Fibroblast of villous mesenchyme (primary cell): ENCODE measurements at regions not wholly inside any gene's neighbourhood (a gene's known extent, or its start where the extent isn't known, plus 50 kb on each side); places are given as distances from the start of the nearest gene placed in this dataset.

ENCODE experiments used
- DNase-seq: peaks from one replicate; pipeline ENCODE4 v3.0.0-alpha.2; 2010; ENCODE audit warnings: low read depth
- H3K4me3 ChIP-seq: 2 replicates; pipeline ENCODE4 v1.5.1; 2011; ENCODE audit warnings: low read depth, mild to moderate bottlenecking, low read length
- TF ChIP-seq, protein P1 (sequence below): IDR thresholded peaks from 2 replicates; pipeline ENCODE4 v1.5.1; 2012; ENCODE audit warnings: low read depth, mild to moderate bottlenecking, low read length; ENCODE audit not compliant: insufficient read depth

DNA sequence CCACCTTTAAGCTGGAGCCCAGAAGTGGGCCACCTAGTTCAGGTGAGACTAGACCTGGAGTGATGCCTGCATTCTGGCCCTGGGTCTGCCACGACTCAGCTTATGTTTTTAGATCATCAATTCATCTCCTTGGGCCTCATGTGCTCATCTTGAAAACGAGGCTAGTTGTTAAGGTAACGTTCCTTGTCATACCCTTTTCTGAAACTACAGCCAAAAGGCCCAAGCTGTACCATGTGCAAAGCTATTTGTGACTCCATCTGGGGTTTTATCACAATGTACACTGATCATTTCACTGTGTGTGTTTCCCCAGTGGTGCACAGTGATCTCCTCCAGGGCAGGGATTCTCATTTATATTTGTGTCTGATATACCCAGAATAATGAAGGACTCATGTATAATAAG is 138.4 kb upstream of the COPS8 start:
- TF ChIP-seq, protein P1, sequence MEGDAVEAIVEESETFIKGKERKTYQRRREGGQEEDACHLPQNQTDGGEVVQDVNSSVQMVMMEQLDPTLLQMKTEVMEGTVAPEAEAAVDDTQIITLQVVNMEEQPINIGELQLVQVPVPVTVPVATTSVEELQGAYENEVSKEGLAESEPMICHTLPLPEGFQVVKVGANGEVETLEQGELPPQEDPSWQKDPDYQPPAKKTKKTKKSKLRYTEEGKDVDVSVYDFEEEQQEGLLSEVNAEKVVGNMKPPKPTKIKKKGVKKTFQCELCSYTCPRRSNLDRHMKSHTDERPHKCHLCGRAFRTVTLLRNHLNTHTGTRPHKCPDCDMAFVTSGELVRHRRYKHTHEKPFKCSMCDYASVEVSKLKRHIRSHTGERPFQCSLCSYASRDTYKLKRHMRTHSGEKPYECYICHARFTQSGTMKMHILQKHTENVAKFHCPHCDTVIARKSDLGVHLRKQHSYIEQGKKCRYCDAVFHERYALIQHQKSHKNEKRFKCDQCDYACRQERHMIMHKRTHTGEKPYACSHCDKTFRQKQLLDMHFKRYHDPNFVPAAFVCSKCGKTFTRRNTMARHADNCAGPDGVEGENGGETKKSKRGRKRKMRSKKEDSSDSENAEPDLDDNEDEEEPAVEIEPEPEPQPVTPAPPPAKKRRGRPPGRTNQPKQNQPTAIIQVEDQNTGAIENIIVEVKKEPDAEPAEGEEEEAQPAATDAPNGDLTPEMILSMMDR: no peak
- no peak overlapping the region for H3K4me3 ChIP-seq
- DNase-seq: no peak

DNA sequence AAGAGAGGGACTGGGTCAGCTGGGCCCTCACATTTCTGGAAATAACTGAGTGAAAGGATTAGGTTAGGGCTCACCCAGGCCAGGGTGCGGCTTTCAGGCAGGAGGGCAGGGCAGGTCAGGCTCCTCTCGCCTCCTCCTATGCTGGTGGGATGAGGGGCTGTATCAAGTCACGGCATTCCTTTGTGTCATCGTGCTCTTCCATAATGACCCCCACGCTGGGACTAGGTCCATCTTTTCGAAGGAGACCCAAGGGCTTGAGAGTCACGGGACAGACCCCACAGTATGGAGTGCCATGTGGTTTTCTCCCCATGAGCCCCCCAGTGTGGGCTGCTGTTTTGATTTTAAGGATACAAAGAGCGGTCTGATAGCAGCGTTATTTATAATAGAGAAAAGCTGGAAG is 137.8 kb upstream of the COPS8 start:
- no peak for DNase-seq
- H3K4me3 ChIP-seq: no peak overlapping the region
- TF ChIP-seq, protein P1: no peak

DNA sequence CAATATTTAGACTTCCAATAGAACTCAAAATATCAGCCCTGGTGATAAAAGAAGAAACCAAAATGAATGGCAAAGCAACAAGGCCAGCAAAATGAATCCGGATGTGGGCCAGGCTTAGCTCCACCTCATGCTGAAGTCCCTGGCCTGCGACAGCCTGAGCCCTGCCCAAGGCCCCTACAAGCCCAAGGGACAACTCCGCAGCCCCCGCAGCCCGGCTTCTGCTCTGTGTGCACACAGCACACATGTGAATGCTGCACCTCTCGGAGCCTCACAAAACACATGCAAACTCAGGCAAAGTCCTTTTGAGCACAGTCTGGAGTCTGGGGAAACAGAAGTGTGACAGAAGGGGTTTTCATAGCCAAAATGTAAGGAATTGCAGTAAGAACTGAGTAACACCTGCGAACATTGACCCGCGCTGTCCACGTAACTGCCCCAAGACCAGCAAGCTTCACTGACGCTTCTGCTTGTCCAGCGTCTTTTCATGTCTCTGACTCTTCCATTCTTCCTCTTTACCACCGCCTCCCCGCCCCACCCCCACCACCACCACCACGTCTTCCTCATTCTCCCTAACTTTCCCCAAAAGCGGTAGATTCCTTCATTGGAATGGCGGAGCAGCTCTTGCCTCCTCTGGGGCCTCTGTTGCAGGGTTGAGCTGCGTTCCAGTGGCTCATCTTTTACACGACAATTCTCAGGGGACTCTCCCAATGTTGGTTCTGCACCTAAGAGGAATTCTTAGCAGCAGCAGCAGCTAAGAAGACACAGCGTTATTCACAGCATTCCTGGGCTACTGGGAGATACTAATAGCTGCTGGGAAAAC is 136.4 kb upstream of the COPS8 start:
- TF ChIP-seq, protein P1: no peak
- DNase-seq: no peak
- H3K4me3 ChIP-seq: no peak overlapping the region

DNA sequence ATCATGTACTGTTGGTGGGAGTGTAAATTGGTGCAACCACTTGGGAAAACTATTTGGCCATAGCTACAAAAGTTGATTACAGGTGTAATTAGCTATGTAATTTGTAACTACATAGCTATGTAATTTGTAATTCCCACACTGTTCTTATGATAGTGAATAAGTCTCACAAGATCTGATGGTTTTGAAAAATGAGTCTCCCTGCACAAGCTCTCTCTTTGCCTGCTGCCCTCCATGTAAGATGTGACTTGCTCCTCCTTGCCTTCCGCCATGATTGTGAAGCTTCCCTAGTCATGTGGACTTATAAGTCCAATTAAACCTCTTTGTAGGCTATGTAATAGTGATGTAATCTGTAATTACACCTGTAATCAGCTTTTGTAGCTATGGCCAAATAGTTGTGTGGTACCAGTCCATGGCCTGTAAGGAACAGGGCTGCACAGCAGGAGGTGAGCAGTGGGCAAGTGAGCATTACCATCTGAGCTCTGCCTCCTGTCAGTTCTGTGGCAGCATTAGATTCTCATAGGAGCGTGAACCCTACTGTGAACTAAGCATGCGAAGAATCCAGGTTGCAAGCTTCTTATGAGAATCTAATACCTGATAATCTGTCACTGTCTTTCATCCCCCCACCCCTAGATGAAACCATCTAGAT is 133.7 kb upstream of the COPS8 start:
- no peak for DNase-seq
- H3K4me3 ChIP-seq: no peak overlapping the region
- TF ChIP-seq, protein P1: no peak

DNA sequence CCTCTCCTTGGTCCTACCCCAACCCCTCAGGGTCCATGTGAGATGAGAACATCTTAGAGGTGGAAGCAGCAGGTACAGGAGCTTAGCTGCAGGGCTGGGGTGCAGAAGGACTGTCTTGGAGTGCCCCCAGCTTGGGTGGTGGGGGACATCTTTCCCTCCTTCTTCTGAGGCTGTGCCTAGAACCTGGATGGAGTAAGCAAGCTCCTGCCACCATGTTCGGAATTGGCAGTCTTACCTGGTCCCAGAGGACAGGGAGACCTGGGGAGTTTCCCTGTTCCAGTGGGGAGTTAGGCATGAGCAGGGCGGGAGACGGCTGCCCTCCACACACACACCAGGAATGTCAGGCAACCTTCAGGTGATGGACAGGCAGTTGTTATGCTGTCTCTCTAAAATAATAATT is 131.0 kb upstream of the COPS8 start:
- no peak overlapping the region for H3K4me3 ChIP-seq
- TF ChIP-seq, protein P1: no peak
- no peak for DNase-seq

DNA sequence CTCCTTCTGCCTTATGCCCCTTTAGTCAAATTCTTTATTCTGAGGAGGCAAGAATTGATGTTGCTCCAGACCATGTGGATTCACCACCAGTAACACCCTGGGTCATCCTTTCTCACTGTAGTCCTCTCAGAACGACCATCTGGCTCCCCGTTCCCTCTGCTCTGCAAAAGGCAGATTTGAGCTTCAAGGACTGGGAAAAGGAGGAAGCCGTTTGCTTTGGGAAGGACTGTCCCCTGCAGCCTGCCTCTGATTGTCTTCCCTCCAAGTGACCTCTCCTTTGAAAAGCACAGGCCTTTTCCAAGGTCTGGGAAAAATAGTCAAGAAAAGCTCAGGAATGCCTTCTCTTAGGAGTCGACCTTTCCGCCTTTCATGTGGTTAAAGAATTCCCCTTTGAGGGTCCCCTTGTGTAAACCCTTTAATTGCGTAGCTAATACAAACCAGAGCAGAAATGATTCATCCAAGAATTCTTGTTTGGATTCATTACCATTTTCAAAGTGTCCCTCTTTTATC is 130.1 kb upstream of the COPS8 start:
- no peak for DNase-seq
- no peak overlapping the region for H3K4me3 ChIP-seq
- TF ChIP-seq, protein P1: no peak
